Right atrium auricular region (tissue), 2 donors: ENCODE measurements at regions not wholly inside any gene's neighbourhood (a gene's known extent, or its start where the extent isn't known, plus 50 kb on each side); places are given as distances from the start of the nearest gene placed in this dataset.

Source experiments
- DNase-seq: peaks from one replicate; pipeline ENCODE4 v3.0.0-alpha.2; 2019; ENCODE audit warnings: low spot score
- H3K27ac ChIP-seq, 2 donors: fragments of 200-600 bp; sonication (generic); 1 replicate in 1 of 2; 2 replicates in 1 of 2; pipeline ENCODE4 v1.5.1; 2016 to 2019
- H3K27me3 ChIP-seq, 2 donors: fragments of 200-600 bp; sonication (generic); one replicate each; pipeline versions ENCODE4 v1.5.1 to v1.6.0; 2017 to 2019
- H3K36me3 ChIP-seq: fragments of 200-600 bp; sonication (generic); one replicate; pipeline ENCODE4 v1.5.1; 2016
- H3K4me1 ChIP-seq, 2 donors: fragments of 200-600 bp; sonication (generic); one replicate each; pipeline versions ENCODE4 v1.5.1 to v1.6.0; 2017 to 2019
- H3K4me3 ChIP-seq, 2 donors: fragments of 200-600 bp; sonication (generic); 1 replicate in 1 of 2; 2 replicates in 1 of 2; pipeline ENCODE4 v1.5.1; 2017 to 2019; ENCODE audit warnings: mild to moderate bottlenecking in 1 of 2, moderate library complexity in 1 of 2
- H3K9me3 ChIP-seq, 2 donors: fragments of 200-600 bp; sonication (generic); one replicate each; pipeline ENCODE4 v1.5.1; 2019
- TF ChIP-seq, protein P1 (sequence below), 2 donors: fragments of 200-600 bp; sonication (generic); IDR thresholded peaks; one replicate each; pipeline ENCODE4 v1.5.1; 2019; ENCODE audit warnings: antibody characterized with exemption in 2 of 2

- no peaks in the 10 kb centered on the region for H3K27me3 ChIP-seq
- H3K9me3 ChIP-seq, result no peaks in the 10 kb centered on the region
Observed at GRCh38 chr1:5664081-5664768, 328.0 kb downstream of the NPHP4 start.

DNA sequence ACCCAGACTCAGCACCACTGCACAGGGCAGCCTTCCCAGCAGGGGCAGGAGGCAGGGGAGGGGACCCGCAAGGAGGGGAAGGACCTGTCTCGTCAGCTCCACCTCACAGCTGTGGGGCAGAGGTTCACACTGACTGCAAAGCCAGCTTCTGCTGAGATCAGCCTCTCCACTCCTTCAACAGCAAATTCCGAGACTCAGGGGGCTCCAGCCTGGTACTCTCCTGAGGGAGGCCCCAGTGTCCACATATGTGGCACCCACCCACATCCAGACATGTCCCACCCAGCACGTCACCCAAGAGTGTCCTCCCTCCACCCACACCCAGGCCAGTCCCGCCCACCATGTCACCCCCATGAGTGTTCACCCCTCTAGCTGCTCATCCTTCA is 329.5 kb downstream of the NPHP4 start:
- Histone ChIP-seq H3K9me3 (no peaks in the 10 kb centered on the region), H3K4me3 (no peak overlapping the region), H3K4me1 (peaks cover 0 to 32% of the 10 kb centered on the region in 2 donors), H3K27ac (no peak overlapping the region), H3K27me3 (no peaks in the 10 kb centered on the region), H3K36me3 (no peaks in the 10 kb centered on the region)
- no peak for DNase-seq
- TF ChIP-seq, protein P1, sequence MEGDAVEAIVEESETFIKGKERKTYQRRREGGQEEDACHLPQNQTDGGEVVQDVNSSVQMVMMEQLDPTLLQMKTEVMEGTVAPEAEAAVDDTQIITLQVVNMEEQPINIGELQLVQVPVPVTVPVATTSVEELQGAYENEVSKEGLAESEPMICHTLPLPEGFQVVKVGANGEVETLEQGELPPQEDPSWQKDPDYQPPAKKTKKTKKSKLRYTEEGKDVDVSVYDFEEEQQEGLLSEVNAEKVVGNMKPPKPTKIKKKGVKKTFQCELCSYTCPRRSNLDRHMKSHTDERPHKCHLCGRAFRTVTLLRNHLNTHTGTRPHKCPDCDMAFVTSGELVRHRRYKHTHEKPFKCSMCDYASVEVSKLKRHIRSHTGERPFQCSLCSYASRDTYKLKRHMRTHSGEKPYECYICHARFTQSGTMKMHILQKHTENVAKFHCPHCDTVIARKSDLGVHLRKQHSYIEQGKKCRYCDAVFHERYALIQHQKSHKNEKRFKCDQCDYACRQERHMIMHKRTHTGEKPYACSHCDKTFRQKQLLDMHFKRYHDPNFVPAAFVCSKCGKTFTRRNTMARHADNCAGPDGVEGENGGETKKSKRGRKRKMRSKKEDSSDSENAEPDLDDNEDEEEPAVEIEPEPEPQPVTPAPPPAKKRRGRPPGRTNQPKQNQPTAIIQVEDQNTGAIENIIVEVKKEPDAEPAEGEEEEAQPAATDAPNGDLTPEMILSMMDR (IDR thresholded peaks at IDR 0.05), result no peak

More at GRCh38 chr1:5664081-5664768, 328.0 kb downstream of the NPHP4 start:
- TF ChIP-seq, protein P1 (IDR thresholded peaks at IDR 0.05), result no peak
- no peak overlapping the region for H3K27ac ChIP-seq
- no peak overlapping the region for H3K4me3 ChIP-seq
- no peaks in the 10 kb centered on the region for H3K36me3 ChIP-seq
- DNase-seq, result no peak
- H3K4me1 ChIP-seq, result peaks cover 0 to 30% of the 10 kb centered on the region in 2 donors

- no peak overlapping the region for H3K4me3 ChIP-seq
- no peak for DNase-seq
- no peaks in the 10 kb centered on the region for H3K9me3 ChIP-seq
- TF ChIP-seq, protein P1 (IDR thresholded peaks at IDR 0.05), result no peak
- peaks cover 0 to 32% of the 10 kb centered on the region in 2 donors for H3K4me1 ChIP-seq
- H3K27me3 ChIP-seq, result no peaks in the 10 kb centered on the region
- peak overlapping the region; percentile 77 to 86 for H3K27ac ChIP-seq
- no peaks in the 10 kb centered on the region for H3K36me3 ChIP-seq
Observed at GRCh38 chr1:5662086-5662743, 330.0 kb downstream of the NPHP4 start.

DNA sequence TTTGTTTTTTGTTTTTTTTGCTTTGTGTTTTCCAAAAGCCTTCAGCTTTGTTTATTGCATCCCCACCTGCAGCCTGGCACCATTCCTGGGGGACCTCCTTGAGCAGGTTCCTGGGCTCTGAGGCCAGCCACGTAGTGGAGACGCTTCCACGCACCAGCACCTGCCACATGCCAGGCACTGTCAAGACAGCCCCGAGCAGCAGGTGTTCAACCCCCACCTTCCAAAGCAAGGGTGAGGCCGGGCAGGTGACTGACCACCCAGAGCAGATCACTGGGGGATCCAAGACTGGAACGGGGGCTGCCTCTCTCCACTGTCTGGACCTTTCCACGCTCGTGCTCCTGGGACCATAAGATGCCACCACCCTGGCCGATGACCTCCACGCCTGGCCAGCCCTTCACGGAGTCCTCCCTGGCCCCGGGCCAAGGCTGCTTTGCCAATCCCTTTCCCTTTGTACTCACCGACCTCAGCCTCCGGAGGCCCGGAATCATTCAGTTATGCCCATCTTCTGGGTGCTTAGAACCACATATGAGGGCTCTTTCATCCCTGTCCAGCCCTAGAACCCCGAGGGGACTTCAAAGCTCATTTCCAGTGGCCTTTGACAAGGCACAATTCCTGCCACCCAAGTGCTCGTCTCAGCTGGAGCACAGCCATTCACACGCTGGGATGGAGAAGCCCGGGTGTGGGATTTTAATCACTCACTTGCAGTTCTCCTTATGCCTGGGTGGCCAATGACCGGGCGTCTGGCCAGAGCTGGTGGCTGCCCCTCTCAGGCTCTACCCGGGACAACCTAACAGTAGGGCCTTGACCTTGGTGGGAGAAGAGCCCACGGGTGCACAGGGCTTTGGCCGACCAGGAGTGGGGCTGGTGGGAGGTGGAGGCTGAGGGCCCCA is 330.8 kb downstream of the NPHP4 start:
- TF ChIP-seq, protein P1 (IDR thresholded peaks at IDR 0.05), result no peak
- no peaks in the 10 kb centered on the region for H3K27me3 ChIP-seq
- H3K4me3 ChIP-seq, result no peak overlapping the region
- peak overlapping the region; percentile 77 to 86 for H3K27ac ChIP-seq
- no peaks in the 10 kb centered on the region for H3K36me3 ChIP-seq
- peaks cover 0 to 32% of the 10 kb centered on the region in 2 donors for H3K4me1 ChIP-seq
- no peaks in the 10 kb centered on the region for H3K9me3 ChIP-seq
- no peak for DNase-seq

GRCh38 chr1:5660141-5660935 is 331.9 kb downstream of the NPHP4 start:
- Histone ChIP-seq H3K27me3 (no peaks in the 10 kb centered on the region), H3K36me3 (no peaks in the 10 kb centered on the region), H3K4me1 (peaks cover 0 to 32% of the 10 kb centered on the region in 2 donors), H3K4me3 (no peak overlapping the region), H3K9me3 (no peaks in the 10 kb centered on the region), H3K27ac (peak overlapping the region; percentile 77 to 87)
- peak; percentile 66 for DNase-seq
- TF ChIP-seq, protein P1 (IDR thresholded peaks at IDR 0.05), result no peak
